ENCODE measurements at regions not wholly inside any gene's neighbourhood (a gene's known extent, or its start where the extent isn't known, plus 50 kb on each side); places are given as distances from the start of the nearest gene placed in this dataset.
"Not testable (repeated sequence)": the region's sequence is repeated elsewhere in the genome, so short reads cannot be mapped to it uniquely, and the experiment has no call there.

DNA sequence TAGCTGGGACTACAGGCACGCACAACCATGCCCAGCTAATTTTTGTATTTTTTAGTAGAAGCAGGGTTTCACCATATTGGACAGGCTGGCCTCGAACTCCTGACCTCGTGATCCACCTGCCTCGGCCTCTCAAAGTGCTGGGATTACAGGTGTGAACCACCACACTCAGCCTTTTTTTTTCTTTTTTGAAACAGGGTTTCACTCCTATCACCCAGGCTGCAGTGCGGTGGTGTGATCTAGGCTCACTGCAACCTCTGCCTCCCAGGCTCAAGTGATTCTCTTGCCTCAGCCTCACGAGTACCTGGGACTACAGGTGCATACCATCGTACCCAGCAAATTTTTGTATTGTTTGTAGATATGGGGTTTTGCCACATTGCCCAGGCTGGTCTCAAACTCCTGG, 280.9 kb downstream of the GOLGA6L6 start:
- DNase-seq: not testable (repeated sequence)

DNA sequence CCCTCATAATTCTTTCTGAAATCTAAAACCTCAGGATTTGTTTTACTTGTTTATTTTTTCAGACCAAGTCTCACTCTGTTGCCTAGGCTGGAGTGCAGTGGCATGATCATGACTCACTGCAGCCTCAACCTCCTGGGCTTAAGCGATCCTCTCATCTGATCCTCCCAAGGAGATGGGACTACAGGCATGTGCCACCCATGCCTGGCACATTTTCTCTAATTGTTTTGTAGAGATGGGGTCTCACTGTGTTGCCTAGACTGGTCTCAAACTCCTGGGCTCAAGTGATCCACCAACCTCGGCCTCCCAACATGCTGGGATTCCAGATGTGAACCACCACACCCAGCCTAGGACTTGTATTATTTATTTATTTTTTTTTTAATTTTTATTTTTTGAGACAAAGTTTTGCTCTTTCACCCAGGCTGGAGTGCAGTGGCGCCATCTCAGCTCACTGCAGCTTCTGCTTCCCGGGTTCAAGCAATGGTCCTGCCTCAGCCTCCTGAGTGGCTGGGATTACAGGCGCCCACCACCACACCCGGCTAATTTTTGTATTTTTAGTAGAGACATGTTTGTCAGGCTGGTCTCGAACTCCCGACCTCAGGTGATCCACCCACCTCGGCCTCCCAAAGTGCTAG, 281.9 kb downstream of the GOLGA6L6 start:
- DNase-seq: not testable (repeated sequence)

DNA sequence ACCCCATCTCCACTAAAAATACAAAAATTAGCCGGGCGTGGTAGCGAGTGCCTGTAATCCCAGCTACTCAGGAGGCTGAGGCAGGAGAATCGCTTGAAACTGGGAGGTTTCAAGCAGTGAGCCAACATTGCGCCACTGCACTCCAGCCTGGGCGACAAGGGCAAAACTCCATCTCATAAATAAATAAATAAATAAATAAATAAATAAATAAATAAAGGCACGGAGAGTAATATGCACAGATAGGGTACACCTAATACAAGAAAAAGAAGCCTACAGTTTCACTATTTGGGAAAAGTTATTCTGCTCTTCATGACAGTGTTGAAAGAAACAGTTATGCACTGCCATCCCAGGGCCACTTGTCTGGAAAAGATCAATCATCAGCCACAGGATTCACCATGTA, 285.2 kb downstream of the GOLGA6L6 start:
- not testable (repeated sequence) for DNase-seq

DNA sequence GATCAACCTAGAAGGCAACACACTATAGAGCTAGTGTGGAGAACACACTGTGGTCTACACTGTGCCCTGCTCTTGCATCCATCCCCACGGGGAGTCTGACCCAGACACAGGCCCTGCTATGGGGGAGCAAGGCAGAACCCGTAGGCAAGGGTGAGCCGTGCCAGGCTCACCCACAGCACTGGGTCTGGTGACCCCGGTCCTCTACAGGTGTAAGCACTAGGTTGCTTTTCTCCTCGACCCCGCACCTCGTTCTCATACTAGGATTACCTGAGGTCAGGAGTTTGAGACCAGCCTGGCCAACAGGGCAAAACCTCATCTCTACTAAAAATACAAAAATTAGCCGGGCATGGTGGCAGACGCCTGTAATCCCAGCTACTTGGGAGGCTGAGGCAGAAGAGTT, 286.0 kb downstream of the GOLGA6L6 start:
- DNase-seq: not testable (repeated sequence)

DNA sequence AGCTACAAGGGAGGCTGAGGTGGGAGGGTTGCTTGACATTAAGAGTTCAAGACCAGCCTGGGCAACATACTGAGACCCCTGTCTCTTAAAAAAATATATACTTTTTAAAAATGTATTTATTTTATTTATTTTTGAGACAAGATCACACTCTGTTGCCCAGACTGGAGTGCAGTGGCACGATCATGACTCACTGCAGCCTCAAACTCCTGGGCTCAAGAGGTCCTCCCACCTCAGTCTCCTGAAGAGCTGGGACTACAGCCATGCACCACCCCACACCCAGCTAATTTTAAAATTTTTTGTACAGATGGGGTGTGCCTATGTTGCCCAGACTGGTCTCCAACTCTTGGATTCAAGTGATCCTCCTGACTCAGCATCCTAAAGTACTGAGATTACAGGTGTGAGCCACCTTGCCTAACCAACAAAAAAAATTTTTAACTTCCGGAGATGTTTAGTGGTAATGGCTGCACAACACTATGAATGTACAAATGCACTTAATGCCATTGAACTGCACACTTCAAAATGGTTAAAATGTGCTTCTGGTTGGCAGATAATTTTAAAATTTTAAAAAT, 288.5 kb downstream of the GOLGA6L6 start:
- DNase-seq: not testable (repeated sequence)

DNA sequence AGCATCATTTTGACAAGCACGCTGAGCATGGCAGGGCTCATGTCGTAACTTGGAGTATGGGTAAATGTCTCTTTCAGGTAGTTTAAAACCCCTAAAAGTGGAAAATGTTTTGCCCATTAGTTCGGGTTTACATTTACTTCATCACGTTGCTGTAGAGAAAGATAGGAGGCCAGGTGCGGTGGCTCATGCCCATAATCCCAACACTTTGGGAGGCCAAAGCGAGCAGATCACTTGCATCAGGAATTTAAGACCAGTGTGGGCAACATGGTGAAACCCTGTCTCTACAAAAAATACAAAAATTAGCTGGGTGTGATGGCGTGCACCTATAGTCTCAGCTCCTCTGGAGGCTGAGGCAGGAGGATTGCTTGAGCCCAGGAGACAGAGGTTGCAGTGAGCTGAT, 289.6 kb downstream of the GOLGA6L6 start:
- not testable (repeated sequence) for DNase-seq

DNA sequence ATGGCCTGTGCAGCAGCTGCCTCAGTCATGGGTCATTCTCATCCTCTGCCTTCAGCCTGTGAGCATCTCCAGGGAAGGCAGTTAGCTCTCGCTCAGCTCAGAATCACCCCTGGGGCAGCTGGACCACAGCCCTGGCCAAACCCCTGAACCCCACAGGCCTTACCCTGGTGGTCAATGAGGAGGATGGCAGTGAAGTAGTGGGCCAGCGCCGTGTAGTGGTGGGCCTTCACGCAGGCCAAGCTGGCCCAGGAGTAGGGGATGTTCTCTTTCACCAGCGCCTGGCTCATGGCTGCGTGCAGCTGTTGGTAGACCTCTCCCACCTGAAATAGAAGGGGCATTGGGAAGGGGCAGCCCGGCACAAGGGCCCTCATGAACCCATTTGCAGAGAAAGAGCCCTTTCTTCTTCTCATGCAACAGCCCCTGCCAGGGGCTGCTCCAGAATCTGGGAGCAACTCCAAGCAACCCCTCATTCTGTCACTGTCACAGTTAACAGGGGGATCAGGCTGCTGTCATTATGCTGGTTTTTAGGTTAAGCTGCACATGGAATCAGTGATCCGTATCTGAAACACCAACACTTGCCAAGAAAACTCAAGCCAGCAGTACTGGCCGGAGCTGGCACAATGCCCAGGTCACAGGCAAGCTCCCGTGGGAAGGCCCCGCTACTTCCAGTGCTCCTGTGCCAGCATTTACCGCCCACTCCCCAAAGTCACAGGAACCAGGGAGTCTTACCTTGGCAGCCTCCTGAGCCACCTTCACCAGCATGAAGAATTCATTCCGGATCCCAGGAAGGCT, 290.2 kb downstream of the GOLGA6L6 start:
- not testable (repeated sequence) for DNase-seq

DNA sequence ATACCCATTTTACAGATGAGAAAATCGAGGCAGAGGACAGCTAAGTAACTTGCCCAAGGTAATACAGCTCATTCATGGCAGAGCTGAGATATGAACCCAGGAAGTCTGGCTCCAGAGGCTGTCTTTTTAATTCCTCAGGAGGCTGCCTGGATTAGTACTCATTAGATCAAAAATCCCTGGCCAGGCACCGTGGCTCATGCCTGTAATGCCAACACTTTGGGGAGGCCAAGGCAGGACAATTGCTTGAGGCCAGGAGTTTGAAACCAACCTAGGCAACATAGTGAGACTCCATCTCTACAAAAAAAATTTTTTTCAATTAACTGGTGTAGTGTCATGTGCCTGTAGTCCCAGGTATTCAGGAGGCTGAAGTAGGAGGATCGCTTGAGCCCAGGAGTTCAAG, 291.4 kb downstream of the GOLGA6L6 start:
- not testable (repeated sequence) for DNase-seq

DNA sequence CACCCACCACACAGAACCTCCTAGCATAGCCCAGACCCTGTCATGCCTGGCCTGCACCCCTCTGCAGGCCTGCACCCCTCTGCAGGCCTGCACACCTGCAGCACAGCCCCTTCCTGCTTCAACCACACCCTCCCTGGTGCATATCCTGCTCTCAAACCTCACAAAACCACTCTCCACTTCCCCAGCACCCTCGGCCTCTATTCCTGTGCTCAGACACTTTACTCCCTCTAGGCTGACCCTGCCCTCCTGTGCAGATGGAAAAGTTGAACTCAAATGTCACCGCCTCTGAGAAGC, 292.0 kb downstream of the GOLGA6L6 start:
- not testable (repeated sequence) for DNase-seq

DNA sequence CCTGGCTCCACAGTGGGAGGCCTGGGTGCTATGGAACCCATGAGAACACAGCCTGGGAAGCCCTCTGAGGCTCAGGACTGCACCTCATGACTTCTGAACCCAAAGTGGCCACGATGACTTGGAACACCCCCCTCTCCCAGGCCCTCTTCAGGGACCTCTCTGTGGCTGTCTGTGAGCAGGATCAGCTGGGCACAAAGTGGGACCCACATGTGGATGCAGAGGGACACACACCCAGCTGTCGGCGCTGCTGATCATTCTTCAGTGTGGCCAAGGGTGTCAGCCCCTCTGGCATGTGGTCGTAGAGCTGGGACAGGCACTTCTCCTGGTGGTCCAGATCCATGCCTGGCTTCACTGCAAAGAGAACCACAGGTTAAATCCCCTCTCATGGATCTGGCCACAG, 293.2 kb downstream of the GOLGA6L6 start:
- DNase-seq: not testable (repeated sequence)

DNA sequence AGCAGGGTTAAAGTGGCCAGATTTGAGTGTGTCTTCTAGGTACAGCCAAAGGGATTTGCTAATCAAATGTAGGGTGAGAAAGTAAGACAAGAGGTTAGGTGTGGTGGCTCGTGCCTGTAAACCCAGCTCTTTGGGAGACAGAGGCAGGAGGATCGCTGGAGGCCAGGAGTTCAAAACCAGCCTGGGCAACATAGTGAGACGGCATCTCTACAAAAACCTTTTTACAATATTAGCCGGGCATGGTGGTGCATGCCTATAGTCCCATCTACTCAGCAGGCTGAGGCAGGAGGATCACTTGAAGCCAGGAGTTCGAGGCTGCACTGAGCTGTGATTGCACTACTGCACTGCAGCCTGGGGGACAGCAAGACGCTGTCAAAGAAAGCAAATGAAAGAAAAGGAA, 294.5 kb downstream of the GOLGA6L6 start:
- not testable (repeated sequence) for DNase-seq

DNA sequence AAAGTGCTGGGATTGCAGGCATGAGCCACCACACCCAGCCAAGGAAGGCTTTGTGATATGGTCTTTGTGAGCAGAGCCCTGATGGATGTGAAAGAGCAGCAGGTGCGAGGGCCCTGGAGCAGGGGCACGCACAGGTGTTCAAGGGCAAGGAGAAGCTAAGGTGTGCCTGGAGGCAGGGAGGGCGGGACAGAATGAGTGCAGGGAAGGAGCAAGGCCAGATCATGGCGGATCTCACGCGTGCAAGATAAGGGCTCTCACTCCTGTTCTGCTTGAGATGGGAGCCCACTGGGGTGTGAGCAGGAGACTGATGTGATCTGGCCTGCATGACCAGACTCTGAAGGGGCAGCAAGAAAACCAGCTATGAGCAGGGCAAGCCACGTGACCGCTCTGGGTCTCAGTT, 295.0 kb downstream of the GOLGA6L6 start:
- not testable (repeated sequence) for DNase-seq

DNA sequence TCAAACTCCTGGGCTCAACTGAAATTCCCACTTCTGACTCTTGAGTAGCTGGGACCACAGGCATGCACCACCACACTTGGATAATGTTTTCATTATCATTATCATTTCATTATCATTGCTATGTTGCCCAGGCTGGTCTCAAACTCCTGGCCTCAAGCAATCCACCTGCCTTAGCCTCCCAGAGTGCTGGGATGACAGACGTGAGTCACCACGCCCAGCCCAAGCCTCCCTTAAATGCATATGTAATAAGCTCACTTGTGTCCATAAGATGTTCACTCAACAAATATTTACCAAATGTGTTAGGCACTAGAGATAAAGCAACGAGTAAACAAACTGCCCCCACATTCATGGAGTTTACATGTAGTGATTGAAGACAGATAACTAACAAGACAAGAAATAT, 295.7 kb downstream of the GOLGA6L6 start:
- DNase-seq: not testable (repeated sequence)

DNA sequence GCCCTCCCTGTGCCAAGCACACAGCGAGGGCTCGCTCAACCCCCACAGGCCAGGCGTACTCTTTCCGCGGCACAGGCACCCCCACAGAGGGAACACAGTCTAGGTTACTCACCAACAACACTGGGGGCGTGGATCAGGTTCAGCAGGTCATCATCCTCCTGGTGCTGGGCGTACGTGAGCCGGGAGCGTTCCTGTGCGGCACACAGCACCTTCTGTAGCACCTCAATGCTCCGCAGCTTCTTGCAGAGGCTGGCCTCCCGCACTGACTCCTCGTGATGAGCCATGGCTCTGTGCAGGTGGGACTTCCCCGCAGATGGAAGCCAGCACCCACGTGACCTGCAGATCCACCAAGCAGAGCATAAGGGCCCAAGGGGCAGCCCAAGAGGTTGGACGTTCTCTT, 296.8 kb downstream of the GOLGA6L6 start:
- not testable (repeated sequence) for DNase-seq

DNA sequence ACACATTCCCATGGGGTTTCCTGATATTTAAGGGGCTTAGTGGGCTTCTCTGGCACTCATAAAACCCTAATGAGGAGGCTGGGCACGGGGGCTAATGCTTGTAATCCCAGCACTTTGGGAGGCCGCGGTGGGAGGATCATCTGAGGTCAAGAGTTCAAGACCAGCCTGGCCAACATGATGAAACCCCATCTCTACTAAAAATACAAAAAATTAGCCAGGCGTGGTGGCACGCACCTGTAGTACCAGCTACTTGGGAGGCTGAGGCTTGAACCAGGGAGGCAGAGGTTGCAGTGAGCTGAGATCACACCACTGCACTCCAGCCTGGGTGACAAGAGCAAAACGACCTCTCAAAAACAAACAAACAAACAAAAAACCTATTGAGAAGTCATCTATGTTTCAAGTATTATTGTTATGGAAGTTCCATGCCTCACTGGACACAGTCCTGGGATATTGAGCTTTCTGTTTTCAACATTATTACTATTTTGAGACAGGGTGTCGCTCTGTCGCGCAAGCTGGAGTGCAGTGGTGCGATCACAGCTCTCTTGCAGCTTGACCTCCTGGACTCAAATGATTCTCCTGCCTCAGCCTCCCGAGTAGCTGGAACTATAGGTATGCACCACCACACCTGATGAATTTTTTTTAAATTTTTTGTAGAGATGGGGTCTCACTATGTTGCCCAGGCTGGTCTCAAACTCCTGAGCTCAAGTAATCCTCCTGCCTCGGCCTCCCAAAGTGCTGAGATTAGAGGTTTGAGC, 297.9 kb downstream of the GOLGA6L6 start:
- DNase-seq: not testable (repeated sequence)

DNA sequence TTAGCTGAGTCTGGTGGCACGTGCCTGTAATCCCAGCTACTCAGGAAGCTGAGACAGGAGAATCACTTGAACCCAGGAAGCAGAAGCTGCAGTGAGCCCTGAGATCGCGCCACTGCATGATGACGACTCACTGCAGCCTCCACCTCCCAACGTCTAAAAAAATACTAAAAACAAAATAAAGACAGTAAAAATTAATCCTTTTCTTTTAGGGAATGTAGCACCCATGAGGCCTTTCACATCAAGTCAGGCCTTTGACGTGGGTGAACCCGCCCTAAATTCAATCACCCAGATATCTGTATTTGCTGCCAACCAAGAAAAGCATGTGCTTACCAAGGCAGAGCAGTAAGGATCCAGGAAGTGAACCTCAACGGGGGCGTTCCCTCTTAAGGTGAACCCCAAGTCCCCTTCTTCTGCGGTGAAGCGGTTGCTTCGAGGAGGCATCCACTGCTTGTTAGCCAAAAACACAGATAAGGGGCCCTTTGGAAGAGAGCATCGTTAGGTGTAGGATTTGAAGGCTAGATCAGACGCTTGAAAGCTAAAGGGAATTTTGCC, 301.2 kb downstream of the GOLGA6L6 start:
- DNase-seq: not testable (repeated sequence)

DNA sequence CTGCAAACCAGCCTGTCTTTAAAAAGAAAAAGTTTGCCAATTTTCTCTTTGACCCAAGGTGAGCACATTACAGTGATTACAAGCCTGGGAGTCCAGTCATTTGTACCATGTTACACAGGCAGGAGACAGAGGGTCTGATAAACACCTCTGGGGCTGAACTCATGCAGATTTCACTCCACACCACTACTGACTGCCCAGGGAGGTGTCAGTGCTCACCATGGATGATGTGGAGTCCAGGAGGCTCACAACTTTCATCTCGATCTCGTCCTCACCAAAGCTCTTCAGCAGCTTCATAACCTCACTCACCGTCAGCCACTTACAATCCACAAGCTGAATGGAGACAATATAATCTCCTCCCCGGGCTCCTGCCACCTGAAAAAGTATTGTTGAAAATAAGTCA, 302.4 kb downstream of the GOLGA6L6 start:
- not testable (repeated sequence) for DNase-seq

DNA sequence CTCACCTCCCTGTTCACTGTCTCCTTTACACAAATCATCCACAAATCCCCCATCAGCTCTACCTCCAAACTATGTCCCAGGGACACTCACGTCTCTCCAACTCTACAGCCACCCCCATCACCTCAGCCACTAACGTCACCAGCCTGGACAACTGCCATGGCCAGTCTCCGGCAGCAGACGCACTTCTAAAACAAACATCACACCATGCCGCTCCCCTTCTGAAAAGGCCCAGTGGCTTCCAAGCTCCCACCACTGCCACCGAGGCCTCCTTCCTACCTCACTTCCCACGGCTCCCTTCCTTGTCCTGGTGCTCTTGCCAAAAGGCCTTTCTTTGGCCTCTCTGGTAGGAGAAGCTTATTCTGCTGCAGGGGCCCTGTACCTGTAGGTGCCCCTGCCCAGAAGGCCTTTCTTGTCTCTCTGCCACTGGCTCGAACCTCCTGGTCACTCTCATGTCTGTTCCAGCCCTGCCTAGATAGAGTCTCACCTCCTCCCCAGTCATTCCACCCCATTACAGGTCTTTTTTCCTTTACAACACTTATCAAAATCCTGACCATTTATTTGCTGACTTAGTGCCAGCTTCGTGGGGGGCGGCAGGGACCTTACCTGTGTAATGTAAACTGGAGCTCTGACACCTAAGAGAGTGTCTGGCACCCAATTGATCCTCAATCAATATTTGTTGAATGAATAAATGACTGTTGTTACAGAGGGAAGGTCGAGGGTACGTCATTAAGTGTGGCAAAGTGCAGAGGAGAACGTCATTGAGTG, 304.2 kb downstream of the GOLGA6L6 start:
- DNase-seq: not testable (repeated sequence)

DNA sequence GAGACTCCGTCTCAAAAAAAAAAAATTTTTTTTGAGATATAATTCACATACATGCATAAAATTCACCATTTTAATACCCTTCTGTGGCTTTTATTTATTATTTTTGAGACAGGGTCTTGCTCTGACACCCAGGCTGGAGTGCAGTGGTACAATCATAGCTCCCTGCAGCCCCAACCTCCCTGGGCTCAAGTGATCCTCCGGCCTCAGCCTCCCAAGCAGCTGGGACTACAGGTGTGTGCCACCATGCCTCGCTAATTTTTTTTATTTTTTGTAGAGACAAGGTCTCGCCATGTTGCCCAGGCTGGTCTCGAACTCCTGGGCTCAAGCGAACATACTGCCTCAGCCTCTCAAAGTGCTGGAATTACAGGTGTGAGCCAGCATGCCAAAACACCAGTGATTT, 305.9 kb downstream of the GOLGA6L6 start:
- DNase-seq: not testable (repeated sequence)

DNA sequence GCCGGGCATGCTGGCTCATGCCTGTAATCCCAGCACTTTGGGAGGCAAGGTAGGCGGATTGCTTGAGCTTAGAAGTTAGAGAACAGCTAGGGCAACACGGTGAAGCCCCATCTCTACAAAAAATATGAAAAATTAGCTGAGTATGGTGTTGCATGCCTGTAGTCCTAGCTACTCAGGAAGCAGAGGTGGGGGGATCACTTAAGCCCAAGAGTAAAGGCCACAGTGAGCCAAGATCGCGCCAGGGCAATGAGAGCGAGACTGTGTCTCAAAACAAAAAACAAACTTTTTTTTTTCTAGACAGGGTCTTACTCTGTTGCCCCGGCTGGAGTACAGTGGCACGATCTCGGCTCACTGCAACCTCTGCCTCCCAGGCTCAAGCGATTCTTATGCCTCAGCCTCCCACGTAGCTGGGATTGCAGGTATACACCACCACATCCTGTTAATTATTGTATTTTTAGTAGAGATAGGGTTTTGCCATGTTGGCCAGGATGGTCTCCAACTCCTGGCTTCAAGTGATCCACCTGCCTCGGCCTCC, 307.5 kb downstream of the GOLGA6L6 start:
- not testable (repeated sequence) for DNase-seq

DNA sequence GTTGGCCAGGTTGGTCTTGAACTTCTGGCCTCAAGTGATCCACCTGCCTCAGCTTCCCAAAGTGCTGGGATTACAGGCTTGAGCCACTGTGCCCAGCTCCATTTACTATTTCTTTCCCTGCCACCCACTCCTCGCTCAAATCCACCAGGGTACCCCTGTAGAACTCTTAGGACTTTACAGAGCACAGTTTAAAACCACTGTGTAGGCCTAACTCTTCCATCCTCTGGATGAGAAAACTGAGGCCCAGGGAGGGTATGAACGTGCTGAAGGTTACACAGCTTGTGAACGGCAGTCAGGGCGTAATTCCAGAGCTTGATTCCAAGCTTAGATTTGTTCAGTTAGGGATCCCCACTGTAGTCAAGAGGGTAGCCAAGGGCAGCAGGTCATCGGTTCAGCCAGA, 309.1 kb downstream of the GOLGA6L6 start:
- not testable (repeated sequence) for DNase-seq

DNA sequence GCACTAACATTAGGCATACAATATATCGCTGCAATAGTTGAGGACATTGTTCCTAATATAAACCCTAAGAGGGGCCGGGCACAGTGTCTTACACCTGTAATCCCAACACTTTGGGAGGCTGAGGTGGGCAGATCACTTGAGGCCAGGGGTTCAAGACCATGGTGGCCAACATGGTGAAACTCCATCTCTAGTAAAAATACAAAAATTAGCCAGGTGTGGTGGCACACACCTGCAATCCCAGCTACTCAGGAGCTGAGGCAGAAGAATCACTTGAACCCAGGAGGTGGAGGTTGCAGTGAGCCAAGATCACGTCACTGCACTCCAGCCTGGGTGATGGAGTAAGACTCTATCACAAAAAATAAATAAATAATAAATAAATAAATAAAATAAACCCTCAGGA, 310.9 kb downstream of the GOLGA6L6 start:
- not testable (repeated sequence) for DNase-seq
